ENCODE measurements at regions not wholly inside any gene's neighbourhood (a gene's known extent, or its start where the extent isn't known, plus 50 kb on each side); places are given as distances from the start of the nearest gene placed in this dataset.
"Not testable (repeated sequence)": the region's sequence is repeated elsewhere in the genome, so short reads cannot be mapped to it uniquely, and the experiment has no call there.

- TF ChIP-seq EZH2 (IDR thresholded peaks at IDR 0.05; ENCODE audit: low read depth); CTCF (conservative IDR thresholded peaks at IDR 0.05): not testable (repeated sequence)
Measured at GRCh38 chr19:30290805-30291204, 81.4 kb upstream of the ZNF536 start.
